H1 (cell line): ENCODE measurements at regions not wholly inside any gene's neighbourhood (a gene's known extent, or its start where the extent isn't known, plus 50 kb on each side); places are given as distances from the start of the nearest gene placed in this dataset.

Experiments used
- BCL11A ChIP-seq, 2 experiments: IDR thresholded peaks; one replicate each; pipeline ENCODE4 v1.6.1; 2011; ENCODE audit warnings: low read depth in 2 of 2, low read length in 2 of 2, mild to moderate bottlenecking in 2 of 2
- CHD7 ChIP-seq: fragments of 300-600 bp; sonication (generic); IDR thresholded peaks from 2 replicates; pipeline ENCODE4 v1.7.1; 2012; ENCODE audit warnings: low read length, moderate library complexity, mild to moderate bottlenecking, inconsistent platforms; ENCODE audit not compliant: insufficient replicate concordance
- CREB1 ChIP-seq: IDR thresholded peaks from 2 replicates; pipeline ENCODE4 v1.6.1; 2012; ENCODE audit warnings: inconsistent platforms
- FOSL1 ChIP-seq: IDR thresholded peaks from 2 replicates; pipeline ENCODE4 v1.6.1; 2011; ENCODE audit warnings: mild to moderate bottlenecking, low read depth, low read length, moderate library complexity; ENCODE audit not compliant: insufficient read depth
- GTF2F1 ChIP-seq: IDR thresholded peaks from 2 replicates; pipeline ENCODE4 v1.6.1; 2012; ENCODE audit warnings: low read depth, low read length, improper control_type of control experiment, borderline replicate concordance
- JUND ChIP-seq: IDR thresholded peaks from 2 replicates; pipeline ENCODE4 v1.6.1; 2011; ENCODE audit warnings: mild to moderate bottlenecking, improper control_type of control experiment, low read length
- PHF8 ChIP-seq: fragments of 200-600 bp; sonication (generic); conservative IDR thresholded peaks from 2 replicates; pipeline ENCODE4 v1.7.1; 2012; ENCODE audit warnings: low read depth, mild to moderate bottlenecking, inconsistent platforms, low read length, moderate library complexity
- RAD21 ChIP-seq, 2 experiments: IDR thresholded peaks in 1 of 2; conservative IDR thresholded peaks in 1 of 2; 2 replicates each; pipeline ENCODE4 v1.6.1; 2011; ENCODE audit warnings: low read depth in 2 of 2, low read length in 2 of 2, improper control_type of control experiment in 1 of 2, inconsistent platforms in 1 of 2, mild to moderate bottlenecking in 1 of 2, moderate library complexity in 1 of 2
- RFX5 ChIP-seq: IDR thresholded peaks from 2 replicates; pipeline ENCODE4 v1.6.1; 2011; ENCODE audit warnings: low read depth, low read length, improper control_type of control experiment, borderline replicate concordance
- SUZ12 ChIP-seq: fragments of 200-600 bp; sonication (generic); IDR thresholded peaks from 2 replicates; pipeline ENCODE4 v1.6.1; 2012; ENCODE audit warnings: mild to moderate bottlenecking, inconsistent platforms, low read length, moderate library complexity, mixed read lengths
- TAF1 ChIP-seq: IDR thresholded peaks from 2 replicates; pipeline ENCODE4 v1.6.1; 2011; ENCODE audit warnings: mild to moderate bottlenecking, low read depth, low read length
- TEAD4 ChIP-seq: IDR thresholded peaks from 2 replicates; pipeline ENCODE4 v1.6.1; 2012; ENCODE audit warnings: low read depth, low read length, inconsistent platforms, mixed read lengths
- TF ChIP-seq, protein P1 (sequence below): IDR thresholded peaks from 2 replicates; pipeline ENCODE4 v1.6.1; 2012; ENCODE audit warnings: inconsistent platforms

DNA sequence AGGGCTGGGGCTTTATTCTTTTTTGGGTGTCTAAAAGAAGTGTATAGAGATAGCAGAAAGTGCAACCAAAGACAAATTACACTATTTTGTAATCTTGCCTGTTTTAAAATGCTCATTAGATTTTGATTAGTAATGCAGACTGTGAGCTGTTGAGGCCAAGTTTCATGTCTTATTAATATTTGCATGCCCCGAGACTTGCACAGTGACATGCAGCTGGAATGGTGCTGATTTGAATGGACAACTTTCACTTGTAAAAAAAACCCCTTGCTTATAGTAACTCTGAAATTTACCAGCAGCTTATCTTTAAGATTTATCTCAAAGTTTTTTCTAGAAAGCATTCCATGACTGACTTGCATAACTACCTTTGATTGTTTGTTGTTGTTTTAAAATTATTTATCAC lies 835.1 kb upstream of the IGFBP7 start (continued):
- no peak for TF ChIP-seq CHD7
- TF ChIP-seq, protein P1, sequence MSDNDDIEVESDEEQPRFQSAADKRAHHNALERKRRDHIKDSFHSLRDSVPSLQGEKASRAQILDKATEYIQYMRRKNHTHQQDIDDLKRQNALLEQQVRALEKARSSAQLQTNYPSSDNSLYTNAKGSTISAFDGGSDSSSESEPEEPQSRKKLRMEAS, result no peak
- no peak for TF ChIP-seq SUZ12
- TF ChIP-seq PHF8, result no peak
- no peak for TF ChIP-seq GTF2F1
- no peak for TF ChIP-seq FOSL1
- TF ChIP-seq RAD21 (IDR thresholded peaks at IDR 0.05 in 1 of 2, conservative IDR thresholded peaks at IDR 0.05 in 1 of 2; ENCODE audit: low read depth in 2 of 2, low read length in 2 of 2), result no peak
- TF ChIP-seq BCL11A (IDR thresholded peaks at IDR 0.05; ENCODE audit: low read depth in 2 of 2, low read length in 2 of 2), result no peak
- TF ChIP-seq RFX5, result no peak
- no peak for TF ChIP-seq TEAD4
- TF ChIP-seq JUND, result no peak
- no peak for TF ChIP-seq TAF1
- no peak for TF ChIP-seq CREB1
